GM18858 (cell line): ENCODE measurements at regions not wholly inside any gene's neighbourhood (a gene's known extent, or its start where the extent isn't known, plus 50 kb on each side); places are given as distances from the start of the nearest gene placed in this dataset.

Source experiments
- ATAC-seq: cut with Tn5 transposase; IDR thresholded peaks from one replicate; pipeline ENCODE4 v1.9.1; 2021; ENCODE audit not compliant: unreplicated experiment

- ATAC-seq = no peak
Measured at GRCh38 chr16:76899767-76900166, 291.2 kb upstream of the MON1B start.

- no peak for ATAC-seq
Measured at GRCh38 chr16:76900285-76901263, 290.4 kb upstream of the MON1B start.

GRCh38 chr16:76906552-76906951 is 284.4 kb upstream of the MON1B start:
- ATAC-seq = no peak

- no peak for ATAC-seq
Measured at GRCh38 chr16:76910931-76911330, 280.1 kb upstream of the MON1B start.

- no peak for ATAC-seq
Measured at GRCh38 chr16:76913046-76913445, 277.9 kb upstream of the MON1B start.

GRCh38 chr16:76926042-76926441 is 264.9 kb upstream of the MON1B start:
- ATAC-seq = no peak

- no peak for ATAC-seq
Measured at GRCh38 chr16:76926595-76926994, 264.4 kb upstream of the MON1B start.

GRCh38 chr16:76931186-76931585 is 259.8 kb upstream of the MON1B start:
- no peak for ATAC-seq

- ATAC-seq = no peak
Measured at GRCh38 chr16:76932541-76933211, 258.3 kb upstream of the MON1B start.

GRCh38 chr16:76940251-76940650 is 250.7 kb upstream of the MON1B start:
- no peak for ATAC-seq

- ATAC-seq = no peak
Measured at GRCh38 chr16:76941113-76941512, 249.9 kb upstream of the MON1B start.

- ATAC-seq = no peak
Measured at GRCh38 chr16:76942089-76942488, 248.9 kb upstream of the MON1B start.

GRCh38 chr16:76943921-76944320 is 247.1 kb upstream of the MON1B start:
- no peak for ATAC-seq

GRCh38 chr16:76946879-76947278 is 244.1 kb upstream of the MON1B start:
- no peak for ATAC-seq

- ATAC-seq = no peak
Measured at GRCh38 chr16:76947749-76948148, 243.2 kb upstream of the MON1B start.

- ATAC-seq = no peak
Measured at GRCh38 chr16:76955629-76956028, 235.4 kb upstream of the MON1B start.

GRCh38 chr16:76956394-76956793 is 234.6 kb upstream of the MON1B start:
- ATAC-seq = no peak

- no peak for ATAC-seq
Measured at GRCh38 chr16:76956841-76957240, 234.1 kb upstream of the MON1B start.

- ATAC-seq = no peak
Measured at GRCh38 chr16:76959166-76959565, 231.8 kb upstream of the MON1B start.

- ATAC-seq = peak; percentile 64
Measured at GRCh38 chr16:76963614-76964315, 227.2 kb upstream of the MON1B start.

- no peak for ATAC-seq
Measured at GRCh38 chr16:76964464-76965154, 226.4 kb upstream of the MON1B start.
